PC-3 (cell line): ENCODE measurements at regions not wholly inside any gene's neighbourhood (a gene's known extent, or its start where the extent isn't known, plus 50 kb on each side); places are given as distances from the start of the nearest gene placed in this dataset.

Experiments used
- ATAC-seq: fragments of 200-7000 bp; cut with Tn5 transposase; 2 replicates; pipeline ENCODE4 v1.9.1; 2020; ENCODE audit warnings: mild to moderate bottlenecking, moderate library complexity
- BruUV-seq: library from RNA; stranded (reverse); fragments of 400-500 nt; replicated peaks from 2 replicates; lab custom pipeline; 2021; lab: Mats Ljungman, UMichigan
- CTCF ChIA-PET: fragments of 300-600 bp; sonication (Branson Sonifier 250); formaldehyde crosslinking; loops from one replicate; lab custom pipeline; 2022; ENCODE audit warnings: antibody characterized with exemption; lab: Charles Lee
- POLR2A ChIA-PET: fragments of 300-600 bp; sonication (Branson Sonifier 250); formaldehyde crosslinking; loops from one replicate; lab custom pipeline; 2022; ENCODE audit warnings: antibody characterized with exemption; ENCODE audit not compliant: unreplicated experiment; lab: Charles Lee
- DNase-seq: peaks from one replicate; pipeline ENCODE4 v3.0.0-alpha.2; 2015
- H2AFZ ChIP-seq: fragments of 300-600 bp; sonication (generic); 2 replicates; pipeline ENCODE4 v1.6.0; 2016; ENCODE audit warnings: antibody characterized with exemption, low read length
- H3F3A ChIP-seq: fragments of 300-600 bp; sonication (generic); one replicate; pipeline ENCODE4 v1.6.0; 2017; ENCODE audit warnings: antibody characterized with exemption, low read length, control low read depth, mild to moderate bottlenecking; ENCODE audit not compliant: unreplicated experiment
- H3K27ac ChIP-seq: fragments of 300-600 bp; sonication (generic); 2 replicates; pipeline ENCODE4 v1.5.1; 2016; ENCODE audit warnings: mild to moderate bottlenecking, low read length
- H3K27me3 ChIP-seq: fragments of 300-600 bp; sonication (generic); 2 replicates; pipeline ENCODE4 v1.6.1; 2016; ENCODE audit warnings: low read length, mixed read lengths
- H3K36me3 ChIP-seq: fragments of 300-600 bp; sonication (generic); 2 replicates; pipeline ENCODE4 v1.6.1; 2016; ENCODE audit warnings: low read depth, mixed run types, low read length, mixed read lengths
- H3K4me1 ChIP-seq: fragments of 300-600 bp; sonication (generic); 2 replicates; pipeline ENCODE4 v1.5.1; 2016; ENCODE audit warnings: low read length; ENCODE audit not compliant: insufficient read depth
- H3K4me2 ChIP-seq: fragments of 300-600 bp; sonication (generic); 2 replicates; pipeline ENCODE4 v1.6.0; 2016; ENCODE audit warnings: low read length
- H3K4me3 ChIP-seq: fragments of 300-600 bp; sonication (generic); 2 replicates; pipeline ENCODE4 v1.5.1; 2016; ENCODE audit warnings: mild to moderate bottlenecking, low read length, mixed read lengths
- H3K79me2 ChIP-seq: fragments of 300-600 bp; sonication (generic); 2 replicates; pipeline ENCODE4 v1.6.1; 2017; ENCODE audit warnings: low read length, mixed read lengths
- H3K9ac ChIP-seq: fragments of 300-600 bp; sonication (generic); 2 replicates; pipeline ENCODE4 v1.6.0; 2016; ENCODE audit warnings: mild to moderate bottlenecking, low read length
- H3K9me2 ChIP-seq: fragments of 300-600 bp; sonication (generic); replicated peaks from 2 replicates; pipeline ENCODE4 v1.6.1; 2016; ENCODE audit warnings: mixed run types, low read length, mixed read lengths
- H3K9me3 ChIP-seq: fragments of 300-600 bp; sonication (generic); 2 replicates; pipeline ENCODE4 v1.6.1; 2016; ENCODE audit warnings: low read length, mixed read lengths
- H4K20me1 ChIP-seq: fragments of 300-600 bp; sonication (generic); 2 replicates; pipeline ENCODE4 v1.6.1; 2016; ENCODE audit warnings: low read length, mixed read lengths
- CTCF ChIP-seq: fragments of 300-600 bp; sonication (generic); conservative IDR thresholded peaks from 2 replicates; pipeline ENCODE4 v1.5.1; 2017; ENCODE audit warnings: antibody characterized with exemption, low read depth, mild to moderate bottlenecking, low read length
- EZH2 ChIP-seq: fragments of 300-600 bp; sonication (generic); IDR thresholded peaks from one replicate; pipeline ENCODE4 v1.6.1; 2017; ENCODE audit warnings: antibody characterized with exemption, mild to moderate bottlenecking, low read length; ENCODE audit not compliant: unreplicated experiment
- EZH2phosphoT487 ChIP-seq: fragments of 300-600 bp; sonication (generic); IDR thresholded peaks from 2 replicates; pipeline ENCODE4 v1.6.1; 2018; ENCODE audit warnings: mild to moderate bottlenecking, antibody characterized with exemption, low read length, borderline replicate concordance
- intact Hi-C: fragments of 100-400 bp; cut with micrococcal nuclease; formaldehyde crosslinking; loops from 2 replicates; pipeline ENCODE4 v1.9.0; 2023

DNA sequence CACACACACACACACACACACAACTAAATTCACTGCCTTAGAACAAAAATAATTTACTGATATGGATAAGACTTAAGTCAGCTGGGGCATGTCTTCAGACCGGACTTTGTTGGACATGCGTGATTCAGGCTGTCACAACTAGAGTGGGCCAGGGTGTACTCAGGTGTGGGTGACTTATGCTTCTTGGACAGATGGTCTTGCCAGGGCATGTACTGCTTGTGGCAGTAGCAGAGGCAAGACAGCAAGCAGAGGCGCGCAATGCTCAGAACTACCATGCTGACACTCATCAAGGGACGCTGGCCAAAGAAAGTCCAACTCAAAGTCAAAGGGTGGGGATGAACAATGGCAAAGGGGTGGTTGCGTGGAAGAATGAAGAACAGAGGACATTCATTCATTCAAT, 437.5 kb downstream of the CBLN4 start:
- Histone ChIP-seq H3K4me3 (no peak overlapping the region), H4K20me1 (no peaks in the 10 kb centered on the region), H3K27me3 (no peaks in the 10 kb centered on the region), H3K9me2 (no peaks in the 10 kb centered on the region), H3K36me3 (no peaks in the 10 kb centered on the region), H2AFZ (no peak overlapping the region), H3F3A (no peaks in the 10 kb centered on the region), H3K27ac (no peak overlapping the region), H3K79me2 (no peaks in the 10 kb centered on the region), H3K4me2 (no peak overlapping the region), H3K9me3 (peaks cover 43% of the 10 kb centered on the region), H3K9ac (no peak overlapping the region), H3K4me1 (no peaks in the 10 kb centered on the region)
- intact Hi-C loops: no loop called here
- no TSS peak for BruUV-seq
- POLR2A ChIA-PET: no interaction called here
- ATAC-seq (no peak), DNase-seq (no peak)
- TF ChIP-seq EZH2phosphoT487 (no peak), EZH2 (no peak), CTCF (no peak)
- CTCF ChIA-PET: no interaction called here

- TF ChIP-seq CTCF (no peak), EZH2 (no peak), EZH2phosphoT487 (no peak)
- Histone ChIP-seq H3K27me3 (no peaks in the 10 kb centered on the region), H3F3A (no peaks in the 10 kb centered on the region), H3K36me3 (no peaks in the 10 kb centered on the region), H3K4me1 (no peaks in the 10 kb centered on the region), H3K27ac (no peak overlapping the region), H4K20me1 (no peaks in the 10 kb centered on the region), H3K4me2 (no peak overlapping the region), H3K79me2 (no peaks in the 10 kb centered on the region), H3K9me2 (no peaks in the 10 kb centered on the region), H3K9ac (no peak overlapping the region), H3K9me3 (peaks cover 38% of the 10 kb centered on the region), H2AFZ (no peak overlapping the region), H3K4me3 (no peak overlapping the region)
- no TSS peak for BruUV-seq
- ChIA-PET POLR2A (no interaction called here), CTCF (no interaction called here)
- ATAC-seq: no peak
- intact Hi-C loops: no loop called here
- no peak for DNase-seq
These were observed 440.1 kb downstream of the CBLN4 start for GRCh38 chr20:55565096-55565773.

GRCh38 chr20:55561259-55561658, 444.1 kb downstream of the CBLN4 start:
- Histone ChIP-seq H3K4me3 (no peak overlapping the region), H2AFZ (no peak overlapping the region), H3K79me2 (no peaks in the 10 kb centered on the region), H3K4me1 (no peaks in the 10 kb centered on the region), H3K27ac (no peak overlapping the region), H3K9me3 (peaks cover 40% of the 10 kb centered on the region), H3K27me3 (no peaks in the 10 kb centered on the region), H4K20me1 (no peaks in the 10 kb centered on the region), H3K36me3 (no peaks in the 10 kb centered on the region), H3F3A (no peaks in the 10 kb centered on the region), H3K9ac (no peak overlapping the region), H3K4me2 (no peak overlapping the region), H3K9me2 (no peaks in the 10 kb centered on the region)
- intact Hi-C loops: no loop called here
- POLR2A ChIA-PET: no interaction called here
- no peak for ATAC-seq
- TF ChIP-seq CTCF (no peak), EZH2phosphoT487 (no peak), EZH2 (no peak)
- DNase-seq: peak; percentile 60
- CTCF ChIA-PET: no interaction called here
- no TSS peak for BruUV-seq
